ENCODE measurements at regions not wholly inside any gene's neighbourhood (a gene's known extent, or its start where the extent isn't known, plus 50 kb on each side); places are given as distances from the start of the nearest gene placed in this dataset.

- Mint-ChIP-seq H3K9me3 (ENCODE audit: low read depth) (peaks cover 2% of the 10 kb centered on the region), H3K36me3 (no peaks in the 10 kb centered on the region), H3K27me3 (no peaks in the 10 kb centered on the region), H3K27ac (no peak overlapping the region), H3K4me1 (no peaks in the 10 kb centered on the region), H3K4me3 (no peak overlapping the region)
- DNase-seq (no peak), ATAC-seq (no peak)
- CTCF ChIA-PET, result no interaction called here
Measured at GRCh38 chr1:218969006-218969405, 204.7 kb upstream of the LYPLAL1 start.

- Mint-ChIP-seq H3K4me1 (no peaks in the 10 kb centered on the region), H3K9me3 (ENCODE audit: low read depth) (peaks cover 2% of the 10 kb centered on the region), H3K27ac (no peak overlapping the region), H3K4me3 (no peak overlapping the region), H3K27me3 (no peaks in the 10 kb centered on the region), H3K36me3 (no peaks in the 10 kb centered on the region)
- CTCF ChIA-PET, result no interaction called here
- no peak for DNase-seq
- no peak for ATAC-seq
Measured at GRCh38 chr1:218970397-218970990, 203.2 kb upstream of the LYPLAL1 start.

GRCh38 chr1:218971156-218971555 is 202.5 kb upstream of the LYPLAL1 start:
- no peak for DNase-seq
- no peak overlapping the region for H3K4me3 Mint-ChIP-seq
- no peak for ATAC-seq
- H3K36me3 Mint-ChIP-seq, result no peaks in the 10 kb centered on the region
- no peaks in the 10 kb centered on the region for H3K27me3 Mint-ChIP-seq
- H3K27ac Mint-ChIP-seq, result no peak overlapping the region
- no peaks in the 10 kb centered on the region for H3K4me1 Mint-ChIP-seq
- CTCF ChIA-PET, result no interaction called here
- H3K9me3 Mint-ChIP-seq (ENCODE audit: low read depth), result peaks cover 2% of the 10 kb centered on the region

- no peak for DNase-seq
Measured at GRCh38 chr1:218980881-218981280, 192.8 kb upstream of the LYPLAL1 start.

GRCh38 chr1:218982482-218982881 is 191.2 kb upstream of the LYPLAL1 start:
- Mint-ChIP-seq H3K36me3 (no peaks in the 10 kb centered on the region), H3K9me3 (ENCODE audit: low read depth) (no peaks in the 10 kb centered on the region), H3K4me3 (no peak overlapping the region), H3K4me1 (no peaks in the 10 kb centered on the region), H3K27me3 (no peaks in the 10 kb centered on the region), H3K27ac (no peak overlapping the region)
- CTCF ChIA-PET, result no interaction called here
- no peak for DNase-seq
- ATAC-seq, result no peak

More at GRCh38 chr1:218980881-218981280, 192.8 kb upstream of the LYPLAL1 start:
- Mint-ChIP-seq H3K27ac (no peak overlapping the region), H3K4me3 (no peak overlapping the region), H3K27me3 (no peaks in the 10 kb centered on the region), H3K36me3 (no peaks in the 10 kb centered on the region), H3K9me3 (ENCODE audit: low read depth) (no peaks in the 10 kb centered on the region), H3K4me1 (no peaks in the 10 kb centered on the region)
- CTCF ChIA-PET, result no interaction called here
- no peak for ATAC-seq

- Mint-ChIP-seq H3K36me3 (no peaks in the 10 kb centered on the region), H3K4me1 (no peaks in the 10 kb centered on the region), H3K27me3 (no peaks in the 10 kb centered on the region), H3K4me3 (no peak overlapping the region), H3K9me3 (ENCODE audit: low read depth) (no peaks in the 10 kb centered on the region), H3K27ac (no peak overlapping the region)
- DNase-seq, result no peak
- no peak for ATAC-seq
- CTCF ChIA-PET, result no interaction called here
Measured at GRCh38 chr1:218983433-218983832, 190.2 kb upstream of the LYPLAL1 start.

GRCh38 chr1:218983848-218984247 is 189.8 kb upstream of the LYPLAL1 start:
- H3K9me3 Mint-ChIP-seq (ENCODE audit: low read depth), result no peaks in the 10 kb centered on the region
- CTCF ChIA-PET, result no interaction called here
- ATAC-seq, result no peak
- H3K4me3 Mint-ChIP-seq, result no peak overlapping the region
- H3K27me3 Mint-ChIP-seq, result no peaks in the 10 kb centered on the region
- H3K36me3 Mint-ChIP-seq, result no peaks in the 10 kb centered on the region
- H3K4me1 Mint-ChIP-seq, result no peaks in the 10 kb centered on the region
- DNase-seq, result no peak
- no peak overlapping the region for H3K27ac Mint-ChIP-seq

GRCh38 chr1:218985424-218985984 is 188.2 kb upstream of the LYPLAL1 start:
- no peaks in the 10 kb centered on the region for H3K9me3 Mint-ChIP-seq (ENCODE audit: low read depth)
- H3K4me1 Mint-ChIP-seq, result no peaks in the 10 kb centered on the region
- CTCF ChIA-PET, result no interaction called here
- DNase-seq (no peak), ATAC-seq (no peak)
- H3K4me3 Mint-ChIP-seq, result no peak overlapping the region
- H3K27me3 Mint-ChIP-seq, result no peaks in the 10 kb centered on the region
- no peak overlapping the region for H3K27ac Mint-ChIP-seq
- no peaks in the 10 kb centered on the region for H3K36me3 Mint-ChIP-seq

GRCh38 chr1:218986816-218987215 is 186.9 kb upstream of the LYPLAL1 start:
- CTCF ChIA-PET, result no interaction called here
- no peaks in the 10 kb centered on the region for H3K4me1 Mint-ChIP-seq
- DNase-seq (no peak), ATAC-seq (no peak)
- no peak overlapping the region for H3K4me3 Mint-ChIP-seq
- H3K36me3 Mint-ChIP-seq, result no peaks in the 10 kb centered on the region
- no peaks in the 10 kb centered on the region for H3K9me3 Mint-ChIP-seq (ENCODE audit: low read depth)
- no peaks in the 10 kb centered on the region for H3K27me3 Mint-ChIP-seq
- no peak overlapping the region for H3K27ac Mint-ChIP-seq

GRCh38 chr1:218990019-218990418 is 183.7 kb upstream of the LYPLAL1 start:
- CTCF ChIA-PET, result no interaction called here
- DNase-seq (no peak), ATAC-seq (no peak)
- H3K9me3 Mint-ChIP-seq (ENCODE audit: low read depth), result no peaks in the 10 kb centered on the region
- no peaks in the 10 kb centered on the region for H3K4me1 Mint-ChIP-seq
- H3K4me3 Mint-ChIP-seq, result no peak overlapping the region
- no peak overlapping the region for H3K27ac Mint-ChIP-seq
- no peaks in the 10 kb centered on the region for H3K27me3 Mint-ChIP-seq
- no peaks in the 10 kb centered on the region for H3K36me3 Mint-ChIP-seq

GRCh38 chr1:218991089-218991488 is 182.6 kb upstream of the LYPLAL1 start:
- CTCF ChIA-PET, result no interaction called here
- no peaks in the 10 kb centered on the region for H3K9me3 Mint-ChIP-seq (ENCODE audit: low read depth)
- H3K4me1 Mint-ChIP-seq, result no peaks in the 10 kb centered on the region

GRCh38 chr1:218994615-218995014 is 179.1 kb upstream of the LYPLAL1 start:
- H3K27me3 Mint-ChIP-seq, result no peaks in the 10 kb centered on the region
- ATAC-seq, result no peak
- no peaks in the 10 kb centered on the region for H3K9me3 Mint-ChIP-seq (ENCODE audit: low read depth)
- no peak overlapping the region for H3K27ac Mint-ChIP-seq
- H3K4me1 Mint-ChIP-seq, result no peaks in the 10 kb centered on the region
- no peaks in the 10 kb centered on the region for H3K36me3 Mint-ChIP-seq
- H3K4me3 Mint-ChIP-seq, result no peak overlapping the region
- DNase-seq, result no peak
- CTCF ChIA-PET, result no interaction called here

More at GRCh38 chr1:218991089-218991488, 182.6 kb upstream of the LYPLAL1 start:
- no peak for DNase-seq
- Mint-ChIP-seq H3K4me3 (no peak overlapping the region), H3K27me3 (no peaks in the 10 kb centered on the region), H3K36me3 (no peaks in the 10 kb centered on the region), H3K27ac (no peak overlapping the region)
- ATAC-seq, result no peak

- no peaks in the 10 kb centered on the region for H3K9me3 Mint-ChIP-seq (ENCODE audit: low read depth)
Measured at GRCh38 chr1:218995091-218995665, 178.5 kb upstream of the LYPLAL1 start.

GRCh38 chr1:218996362-218996761 is 177.3 kb upstream of the LYPLAL1 start:
- Mint-ChIP-seq H3K4me1 (no peaks in the 10 kb centered on the region), H3K27me3 (no peaks in the 10 kb centered on the region), H3K4me3 (no peak overlapping the region), H3K36me3 (no peaks in the 10 kb centered on the region), H3K27ac (no peak overlapping the region), H3K9me3 (ENCODE audit: low read depth) (no peaks in the 10 kb centered on the region)
- DNase-seq, result no peak
- CTCF ChIA-PET, result interaction anchor here (0.6 kb wide), 1 partner anchor 1789 kb away, joined by 3 read pairs; no protein-coding TSS in a partner anchor
- no peak for ATAC-seq

More at GRCh38 chr1:218995091-218995665, 178.5 kb upstream of the LYPLAL1 start:
- CTCF ChIA-PET, result no interaction called here
- Mint-ChIP-seq H3K27ac (no peak overlapping the region), H3K4me3 (no peak overlapping the region), H3K27me3 (no peaks in the 10 kb centered on the region), H3K36me3 (no peaks in the 10 kb centered on the region), H3K4me1 (no peaks in the 10 kb centered on the region)
- ATAC-seq, result no peak
- no peak for DNase-seq

Data from activated CD8-positive, alpha-beta memory T cell treated with anti-CD3 and anti-CD28 coated beads, Interleukin-2, amount 10 ng/mL, durations not matched to agents 7 days and 5 days (primary cell).